ENCODE measurements at regions not wholly inside any gene's neighbourhood (a gene's known extent, or its start where the extent isn't known, plus 50 kb on each side); places are given as distances from the start of the nearest gene placed in this dataset.

GRCh38 chr9:10869687-10870086 is 256.9 kb upstream of the PTPRD start:
- TF ChIP-seq CTCF (IDR thresholded peaks at IDR 0.05) = no peak
- no peak for TF ChIP-seq SREBF2 (IDR thresholded peaks at IDR 0.05)
- TF ChIP-seq KDM1A (IDR thresholded peaks at IDR 0.05; ENCODE audit: low read depth) = no peak
- TF ChIP-seq, protein P1, sequence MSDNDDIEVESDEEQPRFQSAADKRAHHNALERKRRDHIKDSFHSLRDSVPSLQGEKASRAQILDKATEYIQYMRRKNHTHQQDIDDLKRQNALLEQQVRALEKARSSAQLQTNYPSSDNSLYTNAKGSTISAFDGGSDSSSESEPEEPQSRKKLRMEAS (IDR thresholded peaks at IDR 0.05) = no peak
- TF ChIP-seq TP53 (CRISPR knock-in tag; IDR thresholded peaks at IDR 0.05) = no peak
- no peak for TF ChIP-seq MAFK (IDR thresholded peaks at IDR 0.05; ENCODE audit: partially characterized antibody)
- TF ChIP-seq MYC (IDR thresholded peaks at IDR 0.05; ENCODE audit: borderline replicate concordance, low read length) = no peak
- no peak for TF ChIP-seq RAD21 (conservative IDR thresholded peaks at IDR 0.05 in 1 of 2, IDR thresholded peaks at IDR 0.05 in 1 of 2)
- no peak for TF ChIP-seq POLR2A (IDR thresholded peaks at IDR 0.05; ENCODE audit: low read length)
- TF ChIP-seq MAZ (IDR thresholded peaks at IDR 0.05; ENCODE audit: borderline replicate concordance, low read depth, low read length) = no peak
- no peak for TF ChIP-seq EHF (CRISPR knock-in tag; IDR thresholded peaks at IDR 0.05)
- TF ChIP-seq, protein P2, sequence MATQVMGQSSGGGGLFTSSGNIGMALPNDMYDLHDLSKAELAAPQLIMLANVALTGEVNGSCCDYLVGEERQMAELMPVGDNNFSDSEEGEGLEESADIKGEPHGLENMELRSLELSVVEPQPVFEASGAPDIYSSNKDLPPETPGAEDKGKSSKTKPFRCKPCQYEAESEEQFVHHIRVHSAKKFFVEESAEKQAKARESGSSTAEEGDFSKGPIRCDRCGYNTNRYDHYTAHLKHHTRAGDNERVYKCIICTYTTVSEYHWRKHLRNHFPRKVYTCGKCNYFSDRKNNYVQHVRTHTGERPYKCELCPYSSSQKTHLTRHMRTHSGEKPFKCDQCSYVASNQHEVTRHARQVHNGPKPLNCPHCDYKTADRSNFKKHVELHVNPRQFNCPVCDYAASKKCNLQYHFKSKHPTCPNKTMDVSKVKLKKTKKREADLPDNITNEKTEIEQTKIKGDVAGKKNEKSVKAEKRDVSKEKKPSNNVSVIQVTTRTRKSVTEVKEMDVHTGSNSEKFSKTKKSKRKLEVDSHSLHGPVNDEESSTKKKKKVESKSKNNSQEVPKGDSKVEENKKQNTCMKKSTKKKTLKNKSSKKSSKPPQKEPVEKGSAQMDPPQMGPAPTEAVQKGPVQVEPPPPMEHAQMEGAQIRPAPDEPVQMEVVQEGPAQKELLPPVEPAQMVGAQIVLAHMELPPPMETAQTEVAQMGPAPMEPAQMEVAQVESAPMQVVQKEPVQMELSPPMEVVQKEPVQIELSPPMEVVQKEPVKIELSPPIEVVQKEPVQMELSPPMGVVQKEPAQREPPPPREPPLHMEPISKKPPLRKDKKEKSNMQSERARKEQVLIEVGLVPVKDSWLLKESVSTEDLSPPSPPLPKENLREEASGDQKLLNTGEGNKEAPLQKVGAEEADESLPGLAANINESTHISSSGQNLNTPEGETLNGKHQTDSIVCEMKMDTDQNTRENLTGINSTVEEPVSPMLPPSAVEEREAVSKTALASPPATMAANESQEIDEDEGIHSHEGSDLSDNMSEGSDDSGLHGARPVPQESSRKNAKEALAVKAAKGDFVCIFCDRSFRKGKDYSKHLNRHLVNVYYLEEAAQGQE (IDR thresholded peaks at IDR 0.05) = no peak
- no peak for TF ChIP-seq GATA3 (IDR thresholded peaks at IDR 0.05; ENCODE audit: borderline replicate concordance)

Data from A549 (cell line).